Loucy (cell line): ENCODE measurements at regions not wholly inside any gene's neighbourhood (a gene's known extent, or its start where the extent isn't known, plus 50 kb on each side); places are given as distances from the start of the nearest gene placed in this dataset.
A peak's percentile ranks its signal among the peaks of the same experiment; 100 is the strongest.

ENCODE experiments used
- EZH2phosphoT487 ChIP-seq: fragments of 200-600 bp; IDR thresholded peaks from 2 replicates; pipeline ENCODE4 v1.6.1; 2018; ENCODE audit warnings: antibody characterized with exemption, mild to moderate bottlenecking, moderate library complexity, borderline replicate concordance
- TF ChIP-seq, protein P1 (sequence below): fragments of 200-600 bp; sonication (generic); conservative IDR thresholded peaks from 2 replicates; pipeline ENCODE4 v1.5.1; 2014; ENCODE audit warnings: mild to moderate bottlenecking, antibody characterized with exemption, low read length

GRCh38 chr5:61768692-61769281 is 436.7 kb downstream of the ZSWIM6 start:
- TF ChIP-seq, protein P1, sequence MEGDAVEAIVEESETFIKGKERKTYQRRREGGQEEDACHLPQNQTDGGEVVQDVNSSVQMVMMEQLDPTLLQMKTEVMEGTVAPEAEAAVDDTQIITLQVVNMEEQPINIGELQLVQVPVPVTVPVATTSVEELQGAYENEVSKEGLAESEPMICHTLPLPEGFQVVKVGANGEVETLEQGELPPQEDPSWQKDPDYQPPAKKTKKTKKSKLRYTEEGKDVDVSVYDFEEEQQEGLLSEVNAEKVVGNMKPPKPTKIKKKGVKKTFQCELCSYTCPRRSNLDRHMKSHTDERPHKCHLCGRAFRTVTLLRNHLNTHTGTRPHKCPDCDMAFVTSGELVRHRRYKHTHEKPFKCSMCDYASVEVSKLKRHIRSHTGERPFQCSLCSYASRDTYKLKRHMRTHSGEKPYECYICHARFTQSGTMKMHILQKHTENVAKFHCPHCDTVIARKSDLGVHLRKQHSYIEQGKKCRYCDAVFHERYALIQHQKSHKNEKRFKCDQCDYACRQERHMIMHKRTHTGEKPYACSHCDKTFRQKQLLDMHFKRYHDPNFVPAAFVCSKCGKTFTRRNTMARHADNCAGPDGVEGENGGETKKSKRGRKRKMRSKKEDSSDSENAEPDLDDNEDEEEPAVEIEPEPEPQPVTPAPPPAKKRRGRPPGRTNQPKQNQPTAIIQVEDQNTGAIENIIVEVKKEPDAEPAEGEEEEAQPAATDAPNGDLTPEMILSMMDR = peak; percentile 99
- TF ChIP-seq EZH2phosphoT487 = no peak
